SU-DHL-6 (cell line): ENCODE measurements at regions not wholly inside any gene's neighbourhood (a gene's known extent, or its start where the extent isn't known, plus 50 kb on each side); places are given as distances from the start of the nearest gene placed in this dataset.

Experiments used
- CTCF ChIP-seq: fragments of 200-600 bp; sonication (generic); IDR thresholded peaks from one replicate; pipeline ENCODE4 v1.5.1; 2017; ENCODE audit warnings: antibody characterized with exemption, mild to moderate bottlenecking, low read length, moderate library complexity; ENCODE audit not compliant: insufficient read depth, poor library complexity, severe bottlenecking
- EZH2phosphoT487 ChIP-seq: fragments of 200-600 bp; sonication (generic), shearing (Covaris generic); conservative IDR thresholded peaks from 2 replicates; pipeline ENCODE4 v1.6.1; 2018; ENCODE audit warnings: mild to moderate bottlenecking, antibody characterized with exemption, low read length, moderate library complexity, mixed read lengths

GRCh38 chr5:88544136-88544645, 275.5 kb upstream of the TMEM161B start:
- TF ChIP-seq CTCF = no peak
- TF ChIP-seq EZH2phosphoT487 = no peak
